Naive thymus-derived CD4-positive, alpha-beta T cell (primary cell): ENCODE measurements at regions not wholly inside any gene's neighbourhood (a gene's known extent, or its start where the extent isn't known, plus 50 kb on each side); places are given as distances from the start of the nearest gene placed in this dataset.
"Not testable (repeated sequence)": the region's sequence is repeated elsewhere in the genome, so short reads cannot be mapped to it uniquely, and the experiment has no call there.

Experiments
- ATAC-seq: fragments of 150-1000 bp; cut with Tn5 transposase; 2 replicates; pipeline ENCODE4 v1.10.0; 2021; ENCODE audit warnings: mild to moderate bottlenecking, moderate library complexity
- CTCF ChIA-PET: fragments of 350-600 bp; sonication (Branson Sonifier 250); formaldehyde crosslinking; loops from one replicate; lab custom pipeline; 2021; ENCODE audit warnings: antibody characterized with exemption; lab: Charles Lee
- POLR2A ChIA-PET: fragments of 350-600 bp; sonication (Branson Sonifier 250); formaldehyde crosslinking; loops from one replicate; lab custom pipeline; 2021; ENCODE audit warnings: antibody characterized with exemption, inconsistent platforms; lab: Charles Lee
- DNase-seq, 9 donors: peaks; one replicate each; pipeline versions ENCODE4 v3.0.0 to v3.0.0-alpha.2; 2020 to 2022; ENCODE audit warnings: mixed read lengths in 1 of 9
- H3K27ac ChIP-seq: one replicate; pipeline ENCODE4 v1.7.0; 2013; ENCODE audit warnings: mild to moderate bottlenecking, low read depth, low read length, moderate library complexity
- H3K27me3 ChIP-seq, 2 donors: one replicate each; pipeline ENCODE4 v1.7.0; 2013; ENCODE audit warnings: low read length in 2 of 2, mild to moderate bottlenecking in 2 of 2, moderate library complexity in 2 of 2; ENCODE audit not compliant: control insufficient read depth in 2 of 2, insufficient read depth in 2 of 2
- H3K36me3 ChIP-seq, 3 experiments: 1 replicate in 2 of 3; 2 replicates in 1 of 3; pipeline ENCODE4 v1.7.0; 2013; ENCODE audit warnings: low read length in 3 of 3, mild to moderate bottlenecking in 3 of 3, moderate library complexity in 1 of 3; ENCODE audit not compliant: insufficient read depth in 3 of 3, control insufficient read depth in 2 of 3
- H3K4me1 ChIP-seq, 2 donors: one replicate each; pipeline ENCODE4 v1.7.0; 2013; ENCODE audit warnings: low read length in 2 of 2, mild to moderate bottlenecking in 2 of 2, moderate library complexity in 1 of 2; ENCODE audit not compliant: control insufficient read depth in 2 of 2, insufficient read depth in 2 of 2
- H3K4me3 ChIP-seq: 2 replicates; pipeline ENCODE4 v1.7.0; 2013; ENCODE audit warnings: mild to moderate bottlenecking, low read length
- H3K9me3 ChIP-seq, 3 experiments: 1 replicate in 2 of 3; 2 replicates in 1 of 3; pipeline ENCODE4 v1.7.0; 2013; ENCODE audit warnings: low read length in 3 of 3; ENCODE audit not compliant: control insufficient read depth in 2 of 3
- H3K27ac Mint-ChIP-seq, 9 donors: one replicate each; pipeline ENCODE4 v1.8.0; 2020 to 2022; ENCODE audit warnings: mixed read lengths in 9 of 9, mild to moderate bottlenecking in 8 of 9, moderate library complexity in 5 of 9, inconsistent platforms in 2 of 9
- H3K27me3 Mint-ChIP-seq, 5 donors: one replicate each; pipeline ENCODE4 v1.8.0; 2021 to 2022; ENCODE audit warnings: mixed read lengths in 5 of 5, mild to moderate bottlenecking in 1 of 5
- H3K36me3 Mint-ChIP-seq, 5 donors: one replicate each; pipeline ENCODE4 v1.8.0; 2020 to 2022; ENCODE audit warnings: mixed read lengths in 5 of 5, mild to moderate bottlenecking in 3 of 5, inconsistent platforms in 1 of 5
- H3K4me1 Mint-ChIP-seq, 7 donors: one replicate each; pipeline ENCODE4 v1.8.0; 2020 to 2022; ENCODE audit warnings: mixed read lengths in 7 of 7, mild to moderate bottlenecking in 3 of 7, inconsistent platforms in 1 of 7
- H3K4me3 Mint-ChIP-seq, 10 donors: one replicate each; pipeline ENCODE4 v1.8.0; 2020 to 2022; ENCODE audit warnings: mild to moderate bottlenecking in 10 of 10, mixed read lengths in 10 of 10, moderate library complexity in 6 of 10, inconsistent platforms in 2 of 10
- H3K9me3 Mint-ChIP-seq, 11 donors: one replicate each; pipeline ENCODE4 v1.8.0; 2020 to 2022; ENCODE audit warnings: mixed read lengths in 11 of 11, mild to moderate bottlenecking in 4 of 11, inconsistent platforms in 1 of 11, moderate library complexity in 1 of 11
- intact Hi-C, 2 donors: fragments of 100-400 bp; cut with micrococcal nuclease; formaldehyde crosslinking; loops; one replicate each; pipeline ENCODE4 v1.15.1; 2023

GRCh38 chr6:99145738-99146137, 198.0 kb upstream of the FBXL4 start:
- Histone ChIP-seq H3K9me3 (no peaks in the 10 kb centered on the region), H3K27ac (no peak overlapping the region), H3K27me3 (no peaks in the 10 kb centered on the region), H3K36me3 (no peaks in the 10 kb centered on the region), H3K4me3 (no peak overlapping the region), H3K4me1 (no peaks in the 10 kb centered on the region)
- no peak overlapping the region for H3K27ac Mint-ChIP-seq
- ChIA-PET POLR2A (no interaction called here), CTCF (no interaction called here)
- no peak for DNase-seq
- H3K4me3 Mint-ChIP-seq: no peak overlapping the region
- no peak for ATAC-seq
- intact Hi-C loops: no loop called here
- no peaks in the 10 kb centered on the region for H3K36me3 Mint-ChIP-seq
- H3K9me3 Mint-ChIP-seq: peaks cover 0 to 5% (median 0%) of the 10 kb centered on the region in 11 donors
- H3K4me1 Mint-ChIP-seq: peaks cover 0 to 1% (median 0%) of the 10 kb centered on the region in 7 donors
- H3K27me3 Mint-ChIP-seq: peaks cover 0 to 14% (median 9%) of the 10 kb centered on the region in 5 donors

- no peak for DNase-seq
- Histone ChIP-seq H3K27ac (no peak overlapping the region), H3K4me3 (no peak overlapping the region), H3K4me1 (no peaks in the 10 kb centered on the region), H3K9me3 (no peaks in the 10 kb centered on the region), H3K27me3 (no peaks in the 10 kb centered on the region), H3K36me3 (no peaks in the 10 kb centered on the region)
- ChIA-PET CTCF (no interaction called here), POLR2A (no interaction called here)
- intact Hi-C loops: no loop called here
- Mint-ChIP-seq H3K27me3 (peaks cover 3 to 20% (median 14%) of the 10 kb centered on the region in 5 donors), H3K9me3 (peaks cover 0 to 9% (median 0%) of the 10 kb centered on the region in 11 donors), H3K4me1 (peaks cover 0 to 1% (median 0%) of the 10 kb centered on the region in 7 donors), H3K27ac (no peak overlapping the region), H3K4me3 (no peak overlapping the region), H3K36me3 (peaks cover 0 to 3% (median 0%) of the 10 kb centered on the region in 5 donors)
- no peak for ATAC-seq
These were observed 195.5 kb upstream of the FBXL4 start for GRCh38 chr6:99143108-99143861.

- H3K27ac Mint-ChIP-seq, intact Hi-C loops: not testable (repeated sequence)
These were observed 194.2 kb upstream of the FBXL4 start for GRCh38 chr6:99141906-99142305.

GRCh38 chr6:99138445-99138844, 190.7 kb upstream of the FBXL4 start:
- no peak overlapping the region for H3K27ac Mint-ChIP-seq

More at GRCh38 chr6:99141906-99142305, 194.2 kb upstream of the FBXL4 start:
- POLR2A ChIA-PET, H3K36me3 ChIP-seq, H3K4me3 ChIP-seq, H3K27ac ChIP-seq, H3K4me3 Mint-ChIP-seq, H3K4me1 ChIP-seq, H3K36me3 Mint-ChIP-seq, ATAC-seq, H3K9me3 Mint-ChIP-seq, H3K9me3 ChIP-seq, CTCF ChIA-PET, H3K4me1 Mint-ChIP-seq, H3K27me3 ChIP-seq, DNase-seq: not testable (repeated sequence)
- peaks cover 4 to 22% (median 18%) of the 10 kb centered on the region in 5 donors for H3K27me3 Mint-ChIP-seq

GRCh38 chr6:99137314-99137713, 189.6 kb upstream of the FBXL4 start:
- peaks cover 7 to 16% (median 13%) of the 10 kb centered on the region in 5 donors for H3K27me3 Mint-ChIP-seq
- no peaks in the 10 kb centered on the region for H3K36me3 ChIP-seq
- H3K27ac Mint-ChIP-seq: no peak overlapping the region
- H3K4me1 ChIP-seq: no peaks in the 10 kb centered on the region
- H3K9me3 ChIP-seq: no peaks in the 10 kb centered on the region
- POLR2A ChIA-PET: no interaction called here
- H3K4me3 Mint-ChIP-seq: no peak overlapping the region
- CTCF ChIA-PET: no interaction called here
- no peak overlapping the region for H3K27ac ChIP-seq
- DNase-seq (no peak), ATAC-seq (no peak)
- H3K9me3 Mint-ChIP-seq: peaks cover 0 to 4% (median 0%) of the 10 kb centered on the region in 11 donors
- H3K4me1 Mint-ChIP-seq: no peaks in the 10 kb centered on the region
- H3K36me3 Mint-ChIP-seq: peaks cover 0 to 3% (median 0%) of the 10 kb centered on the region in 5 donors
- H3K4me3 ChIP-seq: no peak overlapping the region
- H3K27me3 ChIP-seq: no peaks in the 10 kb centered on the region
- intact Hi-C loops: no loop called here

More at GRCh38 chr6:99138445-99138844, 190.7 kb upstream of the FBXL4 start:
- no peak overlapping the region for H3K4me3 Mint-ChIP-seq
- no peak overlapping the region for H3K4me3 ChIP-seq
- H3K36me3 ChIP-seq: no peaks in the 10 kb centered on the region
- no peak overlapping the region for H3K27ac ChIP-seq
- POLR2A ChIA-PET: no interaction called here
- H3K36me3 Mint-ChIP-seq: peaks cover 0 to 3% (median 0%) of the 10 kb centered on the region in 5 donors
- CTCF ChIA-PET: no interaction called here
- H3K4me1 Mint-ChIP-seq: no peaks in the 10 kb centered on the region
- H3K27me3 Mint-ChIP-seq: peaks cover 8 to 18% (median 13%) of the 10 kb centered on the region in 5 donors
- no peak for ATAC-seq
- intact Hi-C loops: no loop called here
- no peaks in the 10 kb centered on the region for H3K27me3 ChIP-seq
- H3K9me3 Mint-ChIP-seq: peaks cover 0 to 9% (median 0%) of the 10 kb centered on the region in 11 donors
- no peaks in the 10 kb centered on the region for H3K4me1 ChIP-seq
- DNase-seq: no peak
- H3K9me3 ChIP-seq: no peaks in the 10 kb centered on the region

- H3K27me3 Mint-ChIP-seq: peaks cover 8 to 20% (median 13%) of the 10 kb centered on the region in 5 donors
- ATAC-seq (no peak), DNase-seq (no peak)
- H3K9me3 Mint-ChIP-seq: peaks cover 0 to 4% (median 0%) of the 10 kb centered on the region in 11 donors
- Histone ChIP-seq H3K36me3 (no peaks in the 10 kb centered on the region), H3K27me3 (no peaks in the 10 kb centered on the region), H3K4me1 (no peaks in the 10 kb centered on the region), H3K9me3 (no peaks in the 10 kb centered on the region), H3K4me3 (no peak overlapping the region), H3K27ac (no peak overlapping the region)
- no peaks in the 10 kb centered on the region for H3K4me1 Mint-ChIP-seq
- peaks cover 0 to 3% (median 0%) of the 10 kb centered on the region in 5 donors for H3K36me3 Mint-ChIP-seq
- CTCF ChIA-PET: no interaction called here
- H3K27ac Mint-ChIP-seq: no peak overlapping the region
- intact Hi-C loops: no loop called here
- POLR2A ChIA-PET: no interaction called here
- H3K4me3 Mint-ChIP-seq: no peak overlapping the region
These were observed 188.7 kb upstream of the FBXL4 start for GRCh38 chr6:99136488-99136887.
